Stimulated activated CD4-positive, alpha-beta T cell treated with anti-CD3 and anti-CD28 coated beads, Interleukin-15, amount 100 ng/mL, for 24 hours (primary cell): ENCODE measurements at regions not wholly inside any gene's neighbourhood (a gene's known extent, or its start where the extent isn't known, plus 50 kb on each side); places are given as distances from the start of the nearest gene placed in this dataset.

Source experiments
- DNase-seq: peaks from one replicate; pipeline ENCODE4 v3.0.0-alpha.2; 2020

DNA sequence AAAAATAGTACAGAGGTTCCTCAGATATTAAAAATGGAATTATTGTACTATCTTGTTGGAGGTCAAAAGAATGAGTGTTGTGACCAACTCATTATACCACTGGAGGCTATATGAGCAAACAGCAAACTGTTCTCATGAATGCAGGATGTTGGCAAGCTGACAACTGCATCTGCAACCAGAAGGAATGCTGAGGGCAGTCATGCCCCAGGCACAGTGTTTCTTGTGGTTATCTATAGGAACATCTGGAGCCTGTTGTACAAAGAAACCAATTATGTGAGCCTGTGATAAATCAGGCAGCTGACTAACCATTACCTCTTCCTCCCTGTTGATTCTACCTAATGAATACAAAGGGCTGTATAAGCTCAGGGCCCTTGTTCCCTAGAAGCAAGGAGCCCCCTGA is 2057.1 kb downstream of the TP53TG3F start:
- no peak for DNase-seq

GRCh38 chr16:35516971-35517370 is 2057.6 kb downstream of the TP53TG3F start:
- DNase-seq = no peak

DNA sequence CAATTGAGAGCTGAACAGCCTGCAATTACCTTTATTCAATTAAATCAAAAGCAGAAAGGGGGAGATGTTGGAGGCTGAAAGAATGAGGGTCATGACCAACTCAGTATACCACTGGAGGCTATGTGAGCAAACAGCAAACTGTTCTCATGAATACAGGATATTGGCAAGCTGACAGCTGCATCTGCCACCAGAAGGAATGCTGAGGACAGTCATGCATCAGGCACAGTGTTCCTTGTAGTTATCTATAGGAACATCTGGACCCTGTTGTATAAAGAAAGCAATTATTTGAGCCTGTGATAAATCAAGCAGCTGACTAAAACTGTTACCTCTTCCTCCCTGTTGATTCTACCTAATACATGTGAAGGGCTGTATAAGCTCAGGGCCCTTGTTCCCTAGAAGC is 2064.6 kb downstream of the TP53TG3F start:
- no peak for DNase-seq

GRCh38 chr16:35525979-35526590 is 2066.7 kb downstream of the TP53TG3F start:
- no peak for DNase-seq

- DNase-seq = no peak
Observed at GRCh38 chr16:35532576-35532975, 2073.2 kb downstream of the TP53TG3F start.

- DNase-seq = no peak
Observed at GRCh38 chr16:35533683-35534082, 2074.3 kb downstream of the TP53TG3F start.

DNA sequence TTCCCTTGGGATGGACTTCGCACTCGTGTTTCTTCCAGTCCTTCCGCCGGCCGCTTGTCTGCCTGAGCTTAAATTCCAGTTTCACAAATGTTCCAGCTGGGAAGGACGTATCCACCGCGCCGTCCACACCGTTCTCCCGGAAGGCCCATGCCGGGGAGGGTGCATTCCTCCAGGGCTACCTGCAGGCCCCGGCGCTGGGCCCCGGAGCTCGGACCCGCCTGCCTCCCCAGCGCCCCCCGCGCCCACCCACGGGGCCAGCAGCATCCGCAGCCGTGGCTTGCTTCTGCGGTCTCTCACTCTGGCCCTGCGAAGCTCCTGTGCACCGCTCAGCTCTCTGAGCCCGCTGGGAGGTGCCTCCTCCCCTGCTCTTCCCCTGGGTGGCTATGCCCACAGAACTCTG is 2084.1 kb downstream of the TP53TG3F start:
- DNase-seq = no peak

GRCh38 chr16:35552763-35553162 is 2093.4 kb downstream of the TP53TG3F start:
- no peak for DNase-seq

DNA sequence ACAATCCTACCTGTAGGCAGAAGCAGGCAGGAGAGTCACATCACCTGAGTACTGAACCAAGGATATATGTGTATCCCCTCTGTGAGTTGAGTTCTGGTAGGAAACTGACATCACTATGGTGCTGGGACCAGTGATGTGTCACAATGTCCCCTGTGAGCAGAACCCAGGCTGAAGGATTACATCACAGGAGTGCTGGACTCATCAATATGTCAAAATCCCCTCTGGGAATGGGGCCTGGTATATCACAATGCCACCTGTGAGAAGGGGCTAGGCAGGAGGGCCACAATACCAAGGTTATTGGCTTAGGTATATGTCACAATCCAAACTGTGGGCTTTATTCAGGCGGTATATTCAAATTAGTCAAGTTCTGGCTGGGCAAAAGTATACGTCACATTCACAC is 2098.3 kb downstream of the TP53TG3F start:
- DNase-seq = no peak

GRCh38 chr16:35559911-35560636 is 2100.7 kb downstream of the TP53TG3F start:
- no peak for DNase-seq

GRCh38 chr16:35560637-35560984 is 2101.2 kb downstream of the TP53TG3F start:
- no peak for DNase-seq

DNA sequence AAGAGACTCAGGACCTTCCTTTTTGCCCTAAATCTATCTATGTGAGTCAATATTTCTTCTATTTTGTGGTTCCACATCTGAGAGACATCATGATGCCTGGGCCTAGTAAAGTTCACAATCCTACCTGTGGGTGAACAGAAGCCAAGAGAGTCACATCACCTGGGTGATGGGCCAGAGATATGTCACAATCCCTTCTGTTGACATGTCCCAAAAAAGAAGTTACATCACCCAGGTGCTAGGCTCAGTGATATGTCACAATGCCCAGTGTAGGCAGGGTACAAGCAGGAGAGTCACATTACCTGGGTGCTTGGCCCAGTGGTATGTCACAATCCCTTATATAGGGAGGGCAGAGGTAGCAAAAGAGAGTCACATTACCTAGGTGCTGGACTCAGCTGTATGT is 2101.9 kb downstream of the TP53TG3F start:
- DNase-seq = no peak

DNA sequence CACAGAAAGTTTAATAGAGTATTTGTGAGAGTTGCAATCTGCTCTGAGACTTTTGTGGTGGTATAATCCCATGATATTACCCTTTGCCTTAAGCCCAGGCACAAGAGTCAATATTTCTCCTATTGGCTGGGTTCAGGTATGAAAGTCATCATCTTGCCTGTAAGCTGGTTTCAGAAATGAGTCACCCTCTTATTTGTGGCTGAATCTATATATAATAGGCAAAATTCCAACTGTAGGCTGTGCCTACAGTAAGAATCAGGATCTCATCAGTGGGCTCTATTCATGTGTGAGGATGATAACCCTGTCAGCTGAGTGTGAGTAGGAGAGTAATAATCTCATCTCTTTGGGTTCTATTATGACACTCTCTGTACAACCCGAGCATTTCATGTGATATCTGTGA is 2103.1 kb downstream of the TP53TG3F start:
- no peak for DNase-seq

DNA sequence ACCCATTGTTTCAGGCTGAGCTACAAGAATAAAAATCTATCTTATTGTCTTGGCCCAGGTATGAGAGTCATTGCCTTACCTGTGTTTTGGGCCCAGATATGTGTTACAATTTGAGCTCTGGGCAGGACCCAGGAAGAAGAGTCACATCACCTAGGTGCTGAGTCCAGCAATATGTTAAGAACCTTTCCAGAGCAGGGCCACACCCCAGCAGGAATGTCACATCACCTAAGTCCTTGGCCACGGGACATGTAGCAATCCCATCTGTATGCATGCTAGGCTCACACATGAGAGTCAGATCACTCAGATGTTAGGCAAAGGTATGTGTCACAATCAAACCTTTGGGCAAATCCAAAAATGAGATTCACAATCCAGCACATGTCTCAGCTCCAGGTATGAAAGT is 2103.5 kb downstream of the TP53TG3F start:
- no peak for DNase-seq

DNA sequence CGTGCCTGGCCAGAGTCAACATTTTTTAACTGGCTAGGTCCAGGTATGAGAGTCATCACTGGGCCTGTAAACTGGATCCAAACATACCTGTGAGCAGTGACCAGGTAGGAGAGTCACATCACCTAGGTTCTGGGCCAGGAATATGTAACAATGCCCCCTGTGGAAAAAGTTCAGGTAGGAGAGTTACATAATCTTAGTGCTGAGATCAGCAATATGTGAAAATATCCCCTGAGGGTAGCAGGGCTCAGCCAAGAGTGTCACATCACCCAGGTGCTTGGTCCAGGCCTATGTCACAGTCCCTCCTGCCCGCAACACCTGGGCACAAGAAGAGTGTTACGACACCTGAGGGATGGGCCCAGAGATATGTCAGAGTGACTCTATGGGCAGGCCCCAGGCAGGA is 2104.7 kb downstream of the TP53TG3F start:
- DNase-seq = no peak

- no peak for DNase-seq
Observed at GRCh38 chr16:35564889-35565288, 2105.5 kb downstream of the TP53TG3F start.

DNA sequence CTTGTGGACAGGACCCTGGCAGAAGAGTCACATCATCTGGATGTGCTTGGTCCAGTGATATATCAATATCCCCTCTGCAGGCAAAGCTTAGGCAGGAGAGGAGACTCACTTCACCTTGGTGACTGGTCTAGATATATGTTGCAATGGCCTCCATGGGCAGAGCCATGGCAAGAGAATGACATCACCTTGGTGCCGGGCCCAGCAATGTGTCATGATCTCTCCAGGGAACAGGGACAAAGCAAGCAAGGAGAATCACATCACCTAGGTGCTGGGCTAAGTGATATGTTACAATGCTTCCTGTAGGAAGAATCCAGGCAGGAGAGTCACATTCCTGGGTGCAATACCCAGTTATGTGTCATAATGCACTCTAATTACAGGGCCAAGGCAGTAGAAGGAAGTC is 2106.2 kb downstream of the TP53TG3F start:
- no peak for DNase-seq

GRCh38 chr16:35569413-35569812 is 2110.0 kb downstream of the TP53TG3F start:
- no peak for DNase-seq

DNA sequence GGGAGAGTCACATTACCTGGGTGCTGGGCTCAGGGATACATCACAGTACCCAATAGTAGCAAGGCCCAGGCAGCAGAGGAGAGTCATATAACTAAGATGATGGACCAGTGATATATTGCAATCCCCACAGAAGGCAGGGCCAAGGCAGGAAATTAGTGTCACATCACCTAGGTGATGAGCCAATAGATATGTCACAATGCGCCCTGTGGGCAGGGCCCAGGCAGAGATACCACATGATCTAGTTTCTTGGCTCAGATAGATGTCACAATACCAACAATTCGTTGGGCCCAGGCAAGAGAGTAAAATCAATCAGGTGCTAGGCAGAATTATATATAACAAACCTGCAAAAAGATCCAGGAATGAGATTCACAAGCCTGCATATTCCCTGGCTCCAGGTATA is 2111.5 kb downstream of the TP53TG3F start:
- DNase-seq = no peak

DNA sequence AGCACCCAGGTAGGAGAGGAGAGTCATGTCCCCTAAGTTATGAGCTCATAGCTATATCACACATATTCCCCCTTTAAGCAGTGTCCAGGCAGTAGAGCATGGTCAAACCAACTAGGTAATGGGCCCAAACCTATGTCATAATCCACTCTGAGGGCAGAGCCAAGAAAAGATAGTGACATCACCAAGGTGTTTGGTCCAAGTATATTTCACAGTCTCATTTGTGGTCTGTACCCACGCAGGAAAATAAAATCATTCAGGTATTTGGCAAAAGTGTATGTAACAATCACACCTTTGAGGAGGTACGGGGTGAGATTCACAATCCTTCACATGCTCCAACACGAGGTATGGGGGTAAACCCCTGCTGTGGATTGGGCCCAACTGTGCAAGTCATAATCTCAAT is 2112.8 kb downstream of the TP53TG3F start:
- DNase-seq = no peak

DNA sequence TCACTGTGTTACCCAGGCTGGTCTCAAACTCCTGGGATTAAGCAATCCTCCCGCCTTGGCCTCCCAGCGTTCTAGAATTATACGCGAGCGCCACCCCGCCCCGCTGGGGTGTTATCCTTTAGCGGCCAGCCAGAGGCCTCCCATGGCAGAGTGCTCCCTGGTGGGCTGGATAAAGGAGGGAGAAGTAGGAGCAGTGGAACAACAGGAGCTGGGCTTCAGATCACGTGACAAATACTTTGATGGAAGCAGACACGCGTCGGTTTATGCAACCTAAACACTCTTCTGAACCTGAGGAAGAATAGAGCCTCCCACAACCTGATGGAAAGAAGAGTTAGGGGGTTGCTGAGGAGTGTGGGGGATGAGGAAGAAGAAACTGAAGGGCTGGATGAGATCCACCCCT is 2114.0 kb downstream of the TP53TG3F start:
- DNase-seq = no peak

GRCh38 chr16:35574011-35574410 is 2114.6 kb downstream of the TP53TG3F start:
- no peak for DNase-seq

DNA sequence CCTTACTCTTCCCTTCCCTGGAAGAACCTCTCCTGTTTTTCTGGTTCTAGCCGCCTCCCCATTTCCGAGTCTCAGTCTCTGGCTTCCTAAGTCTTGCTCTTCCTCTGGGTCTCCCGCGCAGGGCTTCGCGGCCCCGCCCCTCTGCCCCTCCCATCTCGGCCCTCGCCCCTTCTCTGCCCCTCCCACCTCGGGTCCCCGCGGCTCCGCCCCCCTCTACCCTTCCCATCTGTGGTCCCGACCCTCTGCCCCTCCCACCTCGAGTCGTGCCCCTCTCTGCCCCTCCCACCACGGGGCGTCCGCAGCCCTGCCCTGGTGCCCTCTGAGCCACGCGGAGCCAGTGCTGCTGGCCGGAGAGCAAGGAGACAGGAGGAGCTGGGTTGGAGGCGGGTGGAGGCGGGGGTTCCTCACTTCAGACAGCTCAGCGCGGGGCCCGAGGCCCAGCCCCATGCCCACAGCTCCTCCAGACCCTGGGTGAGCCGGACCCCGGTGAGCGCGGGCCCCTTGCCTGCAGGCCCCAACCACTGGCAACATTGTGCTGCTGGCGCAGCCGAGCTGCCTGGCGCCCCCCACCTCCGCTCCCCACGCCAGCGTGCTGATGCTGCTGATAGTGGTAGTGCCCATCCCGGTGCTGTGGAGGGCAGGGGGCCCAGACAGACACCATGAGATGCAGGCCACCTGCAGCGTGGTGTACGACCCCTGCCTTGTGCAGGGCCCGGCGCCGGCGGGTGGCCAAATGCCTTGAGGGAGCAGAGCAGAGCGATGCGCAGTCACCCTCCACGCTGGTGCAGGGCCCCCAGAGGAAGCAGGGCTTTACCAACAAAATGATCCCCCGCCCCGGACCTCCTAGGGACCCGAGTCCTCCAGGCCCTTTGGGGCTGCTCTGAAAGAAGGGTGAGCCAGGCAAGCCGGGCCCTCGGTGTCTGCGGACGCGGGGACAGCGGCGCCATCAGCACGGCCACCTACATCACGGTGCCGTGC is 2115.3 kb downstream of the TP53TG3F start:
- no peak for DNase-seq

DNA sequence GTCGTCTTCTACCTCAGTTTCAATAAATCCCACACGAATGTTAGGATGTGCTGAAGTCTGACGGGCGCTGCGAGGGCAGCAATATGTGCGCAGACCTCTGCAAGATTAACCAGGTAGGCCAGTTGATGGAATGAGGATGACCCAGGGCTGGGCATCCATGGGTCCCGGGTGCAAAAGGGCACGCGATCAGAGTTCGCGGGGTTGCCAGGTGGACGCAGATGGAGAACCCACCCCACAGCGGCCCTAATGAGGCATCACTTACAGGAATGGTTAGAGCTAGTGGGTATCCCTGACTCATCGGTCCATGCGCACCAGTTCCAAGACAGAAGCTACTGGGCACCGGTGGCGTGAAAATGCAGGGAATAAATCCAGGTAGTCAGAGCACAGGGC is 2116.0 kb downstream of the TP53TG3F start:
- DNase-seq = no peak
